ENCODE measurements at regions not wholly inside any gene's neighbourhood (a gene's known extent, or its start where the extent isn't known, plus 50 kb on each side); places are given as distances from the start of the nearest gene placed in this dataset.

- DNase-seq (ENCODE audit: low spot score), result no peak
These were observed 222.9 kb downstream of the BRD1 start for GRCh38 chr22:49604732-49605302.

GRCh38 chr22:49603016-49603415 is 224.7 kb downstream of the BRD1 start:
- no peak for DNase-seq (ENCODE audit: low spot score)

GRCh38 chr22:49602481-49602880 is 225.2 kb downstream of the BRD1 start:
- no peak for DNase-seq (ENCODE audit: low spot score)

- DNase-seq (ENCODE audit: low spot score), result no peak
These were observed 225.9 kb downstream of the BRD1 start for GRCh38 chr22:49601614-49602321.

- DNase-seq (ENCODE audit: low spot score), result no peak
These were observed 226.7 kb downstream of the BRD1 start for GRCh38 chr22:49600891-49601431.

GRCh38 chr22:49600468-49600867 is 227.2 kb downstream of the BRD1 start:
- DNase-seq (ENCODE audit: low spot score), result no peak

GRCh38 chr22:49599691-49600455 is 227.8 kb downstream of the BRD1 start:
- DNase-seq (ENCODE audit: low spot score), result no peak

- DNase-seq (ENCODE audit: low spot score), result no peak
These were observed 228.6 kb downstream of the BRD1 start for GRCh38 chr22:49599039-49599438.

- no peak for DNase-seq (ENCODE audit: low spot score)
These were observed 229.3 kb downstream of the BRD1 start for GRCh38 chr22:49598338-49598737.

GRCh38 chr22:49597428-49598039 is 230.1 kb downstream of the BRD1 start:
- DNase-seq (ENCODE audit: low spot score), result no peak

GRCh38 chr22:49595465-49596078 is 232.1 kb downstream of the BRD1 start:
- no peak for DNase-seq (ENCODE audit: low spot score)

- no peak for DNase-seq (ENCODE audit: low spot score)
These were observed 233.6 kb downstream of the BRD1 start for GRCh38 chr22:49594078-49594477.

GRCh38 chr22:49593509-49593908 is 234.2 kb downstream of the BRD1 start:
- no peak for DNase-seq (ENCODE audit: low spot score)

GRCh38 chr22:49592780-49593501 is 234.7 kb downstream of the BRD1 start:
- DNase-seq (ENCODE audit: low spot score), result no peak

- DNase-seq (ENCODE audit: low spot score), result no peak
These were observed 236.7 kb downstream of the BRD1 start for GRCh38 chr22:49590851-49591445.

- no peak for DNase-seq (ENCODE audit: low spot score)
These were observed 237.3 kb downstream of the BRD1 start for GRCh38 chr22:49590381-49590780.

- DNase-seq (ENCODE audit: low spot score), result no peak
These were observed 237.9 kb downstream of the BRD1 start for GRCh38 chr22:49589811-49590210.

GRCh38 chr22:49589301-49589700 is 238.4 kb downstream of the BRD1 start:
- DNase-seq (ENCODE audit: low spot score), result no peak

- no peak for DNase-seq (ENCODE audit: low spot score)
These were observed 238.9 kb downstream of the BRD1 start for GRCh38 chr22:49588739-49589138.

GRCh38 chr22:49587987-49588386 is 239.7 kb downstream of the BRD1 start:
- DNase-seq (ENCODE audit: low spot score), result no peak

- no peak for DNase-seq (ENCODE audit: low spot score)
These were observed 240.3 kb downstream of the BRD1 start for GRCh38 chr22:49587421-49587820.

Data from putamen (tissue), 1 donor.